ENCODE measurements at regions not wholly inside any gene's neighbourhood (a gene's known extent, or its start where the extent isn't known, plus 50 kb on each side); places are given as distances from the start of the nearest gene placed in this dataset.

- peaks cover 0 to under 1% of the 10 kb centered on the region in 2 donors for H3K27me3 ChIP-seq (ENCODE audit: control insufficient read depth in 2 of 2, insufficient read depth in 2 of 2, low read length in 2 of 2)
- no peaks in the 10 kb centered on the region for H3K36me3 ChIP-seq (ENCODE audit: control insufficient read depth in 2 of 2, insufficient read depth in 2 of 2, low read length in 2 of 2)
- H3K9ac ChIP-seq (ENCODE audit: low read depth in 1 of 2, low read length in 2 of 2), result no peak overlapping the region
Observed at GRCh38 chr1:29505532-29506220, 269.4 kb downstream of the PTPRU start.

DNA sequence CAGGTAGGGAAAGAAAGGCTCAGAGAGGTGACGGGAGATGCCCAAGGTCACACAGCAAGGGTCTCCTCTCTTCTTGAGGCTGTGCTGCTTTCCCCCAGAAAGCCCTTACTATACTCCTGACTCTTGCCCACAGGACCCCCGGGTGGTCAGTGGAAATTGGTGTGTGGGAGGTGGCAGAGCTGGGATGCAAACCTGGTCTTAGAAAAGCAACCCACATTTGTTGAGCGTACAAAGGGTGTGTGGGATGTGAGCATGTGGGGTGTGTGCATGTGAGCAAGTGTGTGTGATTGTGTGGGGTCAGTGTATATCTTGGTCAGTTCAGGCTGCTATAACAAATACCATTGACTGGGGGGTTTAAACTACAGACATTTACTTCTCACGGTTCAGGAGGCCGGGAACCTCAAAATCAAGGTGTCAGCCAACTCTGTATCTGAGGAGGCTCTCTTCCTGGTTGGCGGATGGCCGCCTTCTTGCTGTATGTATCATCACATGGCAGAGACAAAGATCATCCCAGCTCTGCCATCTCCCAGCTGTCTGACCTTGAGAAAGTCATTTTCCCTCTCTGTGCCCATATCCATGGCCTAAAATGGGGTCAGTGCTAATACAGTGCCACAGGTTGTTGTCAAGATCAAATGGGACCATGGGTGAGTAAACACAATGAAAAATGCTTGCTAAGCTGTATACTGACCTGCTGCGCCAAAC, 268.5 kb downstream of the PTPRU start:
- no peak overlapping the region for H3K4me3 ChIP-seq (ENCODE audit: low read length in 2 of 2)
- H3K36me3 ChIP-seq (ENCODE audit: control insufficient read depth in 2 of 2, insufficient read depth in 2 of 2, low read length in 2 of 2), result no peaks in the 10 kb centered on the region
- peaks cover 0 to 5% of the 10 kb centered on the region in 2 donors for H3K27me3 ChIP-seq (ENCODE audit: control insufficient read depth in 2 of 2, insufficient read depth in 2 of 2, low read length in 2 of 2)
- no peaks in the 10 kb centered on the region for H3K9me3 ChIP-seq (ENCODE audit: control insufficient read depth in 2 of 2, low read length in 2 of 2)
- no peak overlapping the region for H3K27ac ChIP-seq (ENCODE audit: low read depth in 2 of 2, low read length in 2 of 2)
- H3K4me1 ChIP-seq (ENCODE audit: control insufficient read depth in 2 of 2, insufficient read depth in 2 of 2, low read length in 2 of 2), result no peaks in the 10 kb centered on the region
- no peak overlapping the region for H3K9ac ChIP-seq (ENCODE audit: low read depth in 1 of 2, low read length in 2 of 2)

More at GRCh38 chr1:29505532-29506220, 269.4 kb downstream of the PTPRU start:
- Histone ChIP-seq H3K4me3 (ENCODE audit: low read length in 2 of 2) (no peak overlapping the region), H3K4me1 (ENCODE audit: control insufficient read depth in 2 of 2, insufficient read depth in 2 of 2, low read length in 2 of 2) (no peaks in the 10 kb centered on the region), H3K9me3 (ENCODE audit: control insufficient read depth in 2 of 2, low read length in 2 of 2) (no peaks in the 10 kb centered on the region), H3K27ac (ENCODE audit: low read depth in 2 of 2, low read length in 2 of 2) (no peak overlapping the region)

DNA sequence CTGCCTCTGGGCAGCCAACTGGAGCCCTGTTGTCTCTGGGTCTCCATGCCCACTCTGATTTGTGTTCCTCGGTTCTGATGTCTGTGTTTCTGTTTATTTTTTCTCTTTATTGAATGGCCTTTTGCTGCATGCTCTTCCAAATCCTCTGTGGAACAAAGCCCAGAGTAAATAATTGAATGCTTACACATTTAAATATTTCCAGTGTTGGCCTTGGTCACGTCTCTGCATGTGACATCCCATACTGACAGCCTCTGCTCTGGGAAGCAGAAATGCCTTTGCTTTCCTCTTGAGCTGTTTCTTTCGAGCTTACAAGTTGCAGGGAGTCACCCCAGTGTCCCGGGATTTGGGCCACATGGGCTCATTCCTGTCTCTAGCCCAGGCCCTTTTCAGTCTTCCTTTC, 267.9 kb downstream of the PTPRU start:
- H3K9ac ChIP-seq (ENCODE audit: low read depth in 1 of 2, low read length in 2 of 2), result no peak overlapping the region
- no peak overlapping the region for H3K27ac ChIP-seq (ENCODE audit: low read depth in 2 of 2, low read length in 2 of 2)
- H3K4me1 ChIP-seq (ENCODE audit: control insufficient read depth in 2 of 2, insufficient read depth in 2 of 2, low read length in 2 of 2), result no peaks in the 10 kb centered on the region
- H3K27me3 ChIP-seq (ENCODE audit: control insufficient read depth in 2 of 2, insufficient read depth in 2 of 2, low read length in 2 of 2), result peaks cover 0 to 5% of the 10 kb centered on the region in 2 donors
- no peaks in the 10 kb centered on the region for H3K9me3 ChIP-seq (ENCODE audit: control insufficient read depth in 2 of 2, low read length in 2 of 2)
- H3K4me3 ChIP-seq (ENCODE audit: low read length in 2 of 2), result no peak overlapping the region
- H3K36me3 ChIP-seq (ENCODE audit: control insufficient read depth in 2 of 2, insufficient read depth in 2 of 2, low read length in 2 of 2), result no peaks in the 10 kb centered on the region

DNA sequence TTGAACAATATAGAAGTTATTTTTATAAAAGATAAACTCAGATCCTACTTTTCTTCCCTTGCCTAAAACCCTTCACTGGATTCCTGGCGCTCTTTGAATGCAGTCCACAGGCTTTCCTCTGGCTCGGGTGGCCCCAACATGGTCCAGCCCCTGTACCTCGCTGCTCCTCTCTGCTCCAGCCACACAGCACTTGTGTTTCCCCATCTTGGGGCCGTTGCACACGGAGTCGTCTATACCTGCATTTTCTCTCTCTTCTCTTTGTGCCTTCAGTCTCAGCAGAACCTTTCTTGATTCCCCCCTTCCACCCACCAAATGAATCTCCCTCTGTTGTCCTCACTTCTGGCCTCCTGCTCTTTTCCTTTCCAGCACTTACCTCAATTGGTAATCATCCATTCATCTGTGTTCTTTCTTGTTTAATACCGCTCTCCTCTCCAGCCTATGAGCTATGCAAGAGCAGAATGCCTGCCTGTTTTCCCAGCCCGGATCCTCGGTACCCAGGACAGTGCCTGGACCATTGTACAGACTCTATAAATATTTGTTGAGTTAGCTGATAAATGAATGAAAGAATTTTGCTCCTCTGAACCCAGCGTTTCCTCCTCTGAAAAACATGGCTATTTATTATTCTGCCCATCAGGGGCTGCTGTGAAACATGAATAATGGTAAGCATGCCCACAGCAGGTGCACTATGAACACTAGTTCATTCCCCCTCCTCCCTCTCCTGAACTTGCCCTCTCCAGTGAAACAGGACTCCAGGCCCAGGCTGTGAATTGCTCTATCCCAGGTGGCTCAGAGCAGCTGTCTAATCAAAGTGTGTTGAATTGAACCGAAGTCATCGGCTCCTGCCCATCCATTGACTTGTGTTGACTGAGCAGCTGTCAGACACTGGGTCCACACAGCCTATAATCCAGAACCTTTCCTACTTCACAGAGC, 266.9 kb downstream of the PTPRU start:
- Histone ChIP-seq H3K4me3 (ENCODE audit: low read length in 2 of 2) (no peak overlapping the region), H3K27ac (ENCODE audit: low read depth in 2 of 2, low read length in 2 of 2) (no peak overlapping the region), H3K4me1 (ENCODE audit: control insufficient read depth in 2 of 2, insufficient read depth in 2 of 2, low read length in 2 of 2) (no peaks in the 10 kb centered on the region), H3K27me3 (ENCODE audit: control insufficient read depth in 2 of 2, insufficient read depth in 2 of 2, low read length in 2 of 2) (peaks cover 0 to 5% of the 10 kb centered on the region in 2 donors), H3K36me3 (ENCODE audit: control insufficient read depth in 2 of 2, insufficient read depth in 2 of 2, low read length in 2 of 2) (no peaks in the 10 kb centered on the region), H3K9me3 (ENCODE audit: control insufficient read depth in 2 of 2, low read length in 2 of 2) (no peaks in the 10 kb centered on the region), H3K9ac (ENCODE audit: low read depth in 1 of 2, low read length in 2 of 2) (no peak overlapping the region)

DNA sequence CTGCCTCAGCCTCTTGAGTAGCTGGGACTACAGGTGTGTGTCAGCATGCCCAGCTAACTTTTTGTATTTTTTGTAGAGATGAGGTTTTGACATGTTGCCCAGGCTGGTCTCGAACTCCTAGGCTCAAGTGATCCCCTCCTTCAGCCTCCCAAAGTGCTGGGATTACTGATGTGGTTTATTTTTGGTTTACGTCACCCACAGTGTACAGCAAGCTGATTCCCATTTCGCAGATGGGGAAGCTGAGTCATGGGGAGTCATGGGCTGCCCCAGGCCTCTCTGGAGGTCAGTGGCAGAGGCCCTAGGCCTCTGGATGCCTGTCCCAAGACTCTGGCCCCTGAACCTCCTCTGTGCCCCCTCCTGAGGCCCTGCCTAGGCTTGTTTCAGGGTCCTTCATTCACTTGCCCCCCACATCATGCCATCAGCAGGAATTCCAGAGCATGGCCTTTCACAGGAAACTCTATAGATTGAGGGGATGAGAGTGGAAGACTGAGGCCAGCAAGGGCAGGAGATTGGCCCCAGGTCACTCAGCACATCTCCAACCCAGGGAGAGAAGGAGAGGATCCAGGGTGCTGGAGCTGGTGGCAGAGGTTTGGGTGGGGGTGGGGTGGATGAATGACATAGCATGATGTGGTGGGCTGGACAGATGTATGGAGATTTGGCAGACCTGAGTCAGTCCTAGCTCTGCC, 266.0 kb downstream of the PTPRU start:
- Histone ChIP-seq H3K27me3 (ENCODE audit: control insufficient read depth in 2 of 2, insufficient read depth in 2 of 2, low read length in 2 of 2) (peaks cover 0 to 5% of the 10 kb centered on the region in 2 donors), H3K36me3 (ENCODE audit: control insufficient read depth in 2 of 2, insufficient read depth in 2 of 2, low read length in 2 of 2) (no peaks in the 10 kb centered on the region), H3K4me3 (ENCODE audit: low read length in 2 of 2) (no peak overlapping the region), H3K9me3 (ENCODE audit: control insufficient read depth in 2 of 2, low read length in 2 of 2) (no peaks in the 10 kb centered on the region), H3K27ac (ENCODE audit: low read depth in 2 of 2, low read length in 2 of 2) (no peak overlapping the region), H3K4me1 (ENCODE audit: control insufficient read depth in 2 of 2, insufficient read depth in 2 of 2, low read length in 2 of 2) (no peaks in the 10 kb centered on the region), H3K9ac (ENCODE audit: low read depth in 1 of 2, low read length in 2 of 2) (no peak overlapping the region)

DNA sequence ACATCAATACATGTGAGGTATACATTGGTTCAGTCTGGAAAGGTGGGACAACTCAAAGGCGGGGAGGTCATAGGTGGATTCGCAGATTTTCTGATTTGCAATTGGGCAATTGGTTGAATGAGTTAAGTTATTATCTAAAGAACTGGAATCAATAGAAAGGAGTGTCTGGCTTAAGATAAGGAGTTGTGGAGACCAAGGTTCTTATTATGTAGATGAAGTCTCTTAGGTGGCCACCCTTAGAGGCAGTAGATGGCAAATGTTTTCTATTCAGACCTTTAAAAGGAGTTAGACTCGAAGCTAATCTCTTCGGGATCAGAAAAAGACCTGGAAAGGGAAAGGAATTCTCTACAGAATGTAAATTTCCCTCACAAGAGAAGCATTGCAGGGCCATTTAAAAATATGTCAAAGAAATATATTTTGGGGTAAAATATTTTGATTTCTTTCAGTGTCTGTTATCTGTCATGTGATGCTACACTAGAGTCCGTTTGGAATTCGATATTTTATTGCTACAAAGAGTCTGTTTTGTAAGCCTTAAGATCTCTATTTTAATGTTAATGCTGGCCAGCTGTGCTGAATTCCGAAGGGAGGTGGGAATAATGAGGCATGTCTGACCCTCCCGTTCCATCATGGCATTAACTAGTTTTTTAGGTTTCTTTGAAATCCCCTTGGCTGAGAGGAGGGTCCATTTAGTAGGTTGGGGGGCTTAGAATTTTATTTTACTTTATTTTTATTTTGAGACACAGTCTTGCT, 265.1 kb downstream of the PTPRU start:
- Histone ChIP-seq H3K9ac (ENCODE audit: low read depth in 1 of 2, low read length in 2 of 2) (no peak overlapping the region), H3K9me3 (ENCODE audit: control insufficient read depth in 2 of 2, low read length in 2 of 2) (no peaks in the 10 kb centered on the region), H3K4me1 (ENCODE audit: control insufficient read depth in 2 of 2, insufficient read depth in 2 of 2, low read length in 2 of 2) (no peaks in the 10 kb centered on the region), H3K36me3 (ENCODE audit: control insufficient read depth in 2 of 2, insufficient read depth in 2 of 2, low read length in 2 of 2) (no peaks in the 10 kb centered on the region), H3K27me3 (ENCODE audit: control insufficient read depth in 2 of 2, insufficient read depth in 2 of 2, low read length in 2 of 2) (peaks cover 0 to 5% of the 10 kb centered on the region in 2 donors), H3K27ac (ENCODE audit: low read depth in 2 of 2, low read length in 2 of 2) (no peak overlapping the region), H3K4me3 (ENCODE audit: low read length in 2 of 2) (no peak overlapping the region)

DNA sequence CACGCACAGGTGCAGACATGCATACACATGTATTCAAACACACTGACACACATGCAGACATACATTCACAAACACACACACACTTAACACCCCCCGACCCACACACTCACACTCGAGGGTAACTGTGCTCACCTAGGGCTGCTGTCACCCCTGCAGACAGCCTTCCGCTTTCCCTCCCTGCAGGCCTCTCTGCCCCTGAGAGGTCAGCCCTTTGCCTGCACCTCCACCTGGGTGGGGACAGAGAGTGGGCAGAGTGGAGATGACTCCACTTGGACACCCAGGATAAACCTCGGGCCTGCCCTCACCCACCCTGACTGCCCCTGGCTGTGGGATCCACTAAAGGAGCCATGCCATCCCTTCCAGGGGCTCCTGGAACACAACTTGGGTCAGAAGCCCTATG, 264.3 kb downstream of the PTPRU start:
- Histone ChIP-seq H3K36me3 (ENCODE audit: control insufficient read depth in 2 of 2, insufficient read depth in 2 of 2, low read length in 2 of 2) (no peaks in the 10 kb centered on the region), H3K9me3 (ENCODE audit: control insufficient read depth in 2 of 2, low read length in 2 of 2) (no peaks in the 10 kb centered on the region), H3K9ac (ENCODE audit: low read depth in 1 of 2, low read length in 2 of 2) (no peak overlapping the region), H3K4me1 (ENCODE audit: control insufficient read depth in 2 of 2, insufficient read depth in 2 of 2, low read length in 2 of 2) (no peaks in the 10 kb centered on the region), H3K4me3 (ENCODE audit: low read length in 2 of 2) (no peak overlapping the region), H3K27me3 (ENCODE audit: control insufficient read depth in 2 of 2, insufficient read depth in 2 of 2, low read length in 2 of 2) (peaks cover 0 to 5% of the 10 kb centered on the region in 2 donors), H3K27ac (ENCODE audit: low read depth in 2 of 2, low read length in 2 of 2) (no peak overlapping the region)

DNA sequence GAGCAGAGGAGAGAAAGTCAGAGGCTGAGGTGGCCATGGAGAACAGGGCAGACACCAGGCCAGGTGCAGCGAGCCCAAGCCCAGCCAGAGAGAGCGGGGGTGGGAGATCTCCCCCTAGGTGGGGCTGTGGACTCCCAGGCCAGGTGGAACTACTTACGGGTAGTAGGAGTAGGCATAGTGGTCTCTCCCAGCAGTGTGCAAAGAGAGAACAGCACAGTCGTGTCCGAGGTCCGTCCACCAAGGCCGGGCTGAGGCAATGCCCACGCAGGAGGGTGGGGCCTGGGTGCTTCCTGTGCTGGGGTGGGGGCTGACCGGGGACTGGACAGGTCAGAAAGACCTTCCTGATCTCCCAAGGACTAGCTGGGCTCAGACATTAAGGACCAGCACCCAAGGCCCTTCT, 263.7 kb downstream of the PTPRU start:
- no peaks in the 10 kb centered on the region for H3K36me3 ChIP-seq (ENCODE audit: control insufficient read depth in 2 of 2, insufficient read depth in 2 of 2, low read length in 2 of 2)
- no peak overlapping the region for H3K27ac ChIP-seq (ENCODE audit: low read depth in 2 of 2, low read length in 2 of 2)
- H3K4me1 ChIP-seq (ENCODE audit: control insufficient read depth in 2 of 2, insufficient read depth in 2 of 2, low read length in 2 of 2), result no peaks in the 10 kb centered on the region
- H3K9ac ChIP-seq (ENCODE audit: low read depth in 1 of 2, low read length in 2 of 2), result no peak overlapping the region
- H3K4me3 ChIP-seq (ENCODE audit: low read length in 2 of 2), result no peak overlapping the region
- no peaks in the 10 kb centered on the region for H3K9me3 ChIP-seq (ENCODE audit: control insufficient read depth in 2 of 2, low read length in 2 of 2)
- H3K27me3 ChIP-seq (ENCODE audit: control insufficient read depth in 2 of 2, insufficient read depth in 2 of 2, low read length in 2 of 2), result peaks cover 0 to 5% of the 10 kb centered on the region in 2 donors

GRCh38 chr1:29499104-29499650, 262.9 kb downstream of the PTPRU start:
- no peaks in the 10 kb centered on the region for H3K9me3 ChIP-seq (ENCODE audit: control insufficient read depth in 2 of 2, low read length in 2 of 2)
- H3K4me3 ChIP-seq (ENCODE audit: low read length in 2 of 2), result no peak overlapping the region
- H3K36me3 ChIP-seq (ENCODE audit: control insufficient read depth in 2 of 2, insufficient read depth in 2 of 2, low read length in 2 of 2), result no peaks in the 10 kb centered on the region
- no peak overlapping the region for H3K9ac ChIP-seq (ENCODE audit: low read depth in 1 of 2, low read length in 2 of 2)
- H3K27me3 ChIP-seq (ENCODE audit: control insufficient read depth in 2 of 2, insufficient read depth in 2 of 2, low read length in 2 of 2), result peaks cover 0 to 5% of the 10 kb centered on the region in 2 donors
- H3K27ac ChIP-seq (ENCODE audit: low read depth in 2 of 2, low read length in 2 of 2), result no peak overlapping the region
- no peaks in the 10 kb centered on the region for H3K4me1 ChIP-seq (ENCODE audit: control insufficient read depth in 2 of 2, insufficient read depth in 2 of 2, low read length in 2 of 2)

Measured in mucosa of rectum (tissue), 2 donors.